GM12878 (cell line): ENCODE measurements at regions not wholly inside any gene's neighbourhood (a gene's known extent, or its start where the extent isn't known, plus 50 kb on each side); places are given as distances from the start of the nearest gene placed in this dataset.

Experiments used
- EZH2 ChIP-seq: IDR thresholded peaks from 2 replicates; pipeline ENCODE4 v1.6.1; 2012; ENCODE audit warnings: low read depth, mild to moderate bottlenecking, control low read depth, inconsistent platforms, low read length, borderline replicate concordance; ENCODE audit not compliant: control insufficient read depth
- FOXK2 ChIP-seq: fragments of 450-650 bp; IDR thresholded peaks from 2 replicates; pipeline ENCODE4 v1.6.1; 2017; ENCODE audit warnings: mild to moderate bottlenecking, moderate library complexity
- HDAC6 ChIP-seq: fragments of 200-600 bp; sonication (generic); IDR thresholded peaks from one replicate; pipeline ENCODE4 v1.8.0; 2017; ENCODE audit warnings: antibody characterized with exemption; ENCODE audit not compliant: unreplicated experiment
- RAD21 ChIP-seq: IDR thresholded peaks from 2 replicates; pipeline ENCODE4 v1.6.1; 2011; ENCODE audit warnings: mild to moderate bottlenecking, low read depth, low read length, moderate library complexity; ENCODE audit not compliant: insufficient read depth
- TF ChIP-seq, protein P1 (sequence below): IDR thresholded peaks from 2 replicates; pipeline ENCODE4 v1.6.1; 2011; ENCODE audit warnings: low read depth, low read length, improper control_type of control experiment, borderline replicate concordance

DNA sequence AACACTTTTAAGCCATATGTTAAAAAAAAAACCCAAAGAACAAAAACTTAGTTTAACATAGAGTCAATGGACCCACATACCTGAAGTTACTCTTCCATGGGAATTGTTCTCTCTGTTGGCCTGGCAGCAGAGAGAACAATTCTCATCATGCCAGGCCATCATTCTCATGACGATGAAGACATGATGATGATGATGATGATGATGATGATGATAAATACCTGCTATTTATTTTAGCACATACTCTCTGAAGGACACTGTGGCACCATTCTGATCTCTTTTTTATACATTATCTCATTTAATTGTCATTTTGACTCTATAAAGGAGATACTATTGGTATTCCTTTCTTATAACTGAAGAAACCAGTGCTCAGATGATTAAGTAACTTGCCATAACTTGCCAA, 366.9 kb downstream of the MFSD1 start:
- TF ChIP-seq, protein P1, sequence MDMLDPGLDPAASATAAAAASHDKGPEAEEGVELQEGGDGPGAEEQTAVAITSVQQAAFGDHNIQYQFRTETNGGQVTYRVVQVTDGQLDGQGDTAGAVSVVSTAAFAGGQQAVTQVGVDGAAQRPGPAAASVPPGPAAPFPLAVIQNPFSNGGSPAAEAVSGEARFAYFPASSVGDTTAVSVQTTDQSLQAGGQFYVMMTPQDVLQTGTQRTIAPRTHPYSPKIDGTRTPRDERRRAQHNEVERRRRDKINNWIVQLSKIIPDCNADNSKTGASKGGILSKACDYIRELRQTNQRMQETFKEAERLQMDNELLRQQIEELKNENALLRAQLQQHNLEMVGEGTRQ, result no peak
- TF ChIP-seq RAD21 (no peak), EZH2 (no peak), FOXK2 (no peak), HDAC6 (no peak)
